ENCODE measurements at regions not wholly inside any gene's neighbourhood (a gene's known extent, or its start where the extent isn't known, plus 50 kb on each side); places are given as distances from the start of the nearest gene placed in this dataset.

GRCh38 chr2:59191781-59192180 lies 950.7 kb upstream of the FANCL start:
- no peaks in the 10 kb centered on the region for H3K4me1 Mint-ChIP-seq

GRCh38 chr2:59190518-59190917 lies 949.4 kb upstream of the FANCL start:
- no peak for ATAC-seq (ENCODE audit: low read depth)
- POLR2A ChIA-PET = no interaction called here
- no peaks in the 10 kb centered on the region for H3K79me2 ChIP-seq (ENCODE audit: control insufficient read depth, insufficient read depth, low read length)
- Mint-ChIP-seq H3K27ac (no peak overlapping the region), H3K4me1 (peaks cover 5% of the 10 kb centered on the region), H3K4me3 (no peak overlapping the region), H3K9me3 (ENCODE audit: insufficient read depth) (no peaks in the 10 kb centered on the region), H3K27me3 (peaks cover 5% of the 10 kb centered on the region)
- H3K27ac ChIP-seq (ENCODE audit: low read length in 2 of 2) = no peak overlapping the region
- no peaks in the 10 kb centered on the region for H4K20me1 ChIP-seq (ENCODE audit: control insufficient read depth, insufficient read depth, low read length, poor library complexity, severe bottlenecking)
- WGBS (ENCODE audit: insufficient coverage) = no CpG with 5 or more reads among the region's 1 CpG
- H3K4me3 ChIP-seq (ENCODE audit: control extremely low read depth in 1 of 5, extremely low read depth in 1 of 5, insufficient read depth in 1 of 5, low read depth in 2 of 5, low read length in 4 of 5) = no peak overlapping the region
- H3K36me3 ChIP-seq (replicated peaks in 1 of 2; ENCODE audit: control extremely low read depth in 1 of 2, control insufficient read depth in 1 of 2, extremely low read depth in 1 of 2, insufficient read depth in 2 of 2, low read length in 1 of 2) = no peaks in the 10 kb centered on the region
- DNase-seq = no peak
- intact Hi-C loops (cut with micrococcal nuclease) = no loop called here
- H3K4me1 ChIP-seq (ENCODE audit: control insufficient read depth in 2 of 2, insufficient read depth in 2 of 2, low read length in 2 of 2) = no peaks in the 10 kb centered on the region
- CTCF ChIA-PET = no interaction called here
- H3K9ac ChIP-seq (ENCODE audit: low read length) = no peak overlapping the region
- no peak overlapping the region for H2AFZ ChIP-seq (ENCODE audit: insufficient read depth, low read depth, low read length, poor library complexity, severe bottlenecking)
- H3K9me3 ChIP-seq (ENCODE audit: control extremely low read depth in 1 of 3, control insufficient read depth in 2 of 3, insufficient read depth in 1 of 3, low read length in 2 of 3) = no peaks in the 10 kb centered on the region
- H3K27me3 ChIP-seq (replicated peaks in 1 of 4; ENCODE audit: control extremely low read depth in 1 of 4, control insufficient read depth in 3 of 4, insufficient read depth in 4 of 4, low read length in 3 of 4) = no peaks in the 10 kb centered on the region
- TF ChIP-seq CTCF (IDR thresholded peaks at IDR 0.05) = no peak
- no peak for TF ChIP-seq EZH2 (IDR thresholded peaks at IDR 0.05; ENCODE audit: borderline replicate concordance, insufficient read depth, low read depth, low read length, poor library complexity, severe bottlenecking)
- H3K4me2 ChIP-seq (replicated peaks; ENCODE audit: low read depth, low read length, poor library complexity, severe bottlenecking) = no peak overlapping the region

More at GRCh38 chr2:59191781-59192180, 950.7 kb upstream of the FANCL start:
- Mint-ChIP-seq H3K27me3 (peaks cover 9% of the 10 kb centered on the region), H3K9me3 (ENCODE audit: insufficient read depth) (no peaks in the 10 kb centered on the region), H3K4me3 (no peak overlapping the region), H3K27ac (no peak overlapping the region)
- H4K20me1 ChIP-seq (ENCODE audit: control insufficient read depth, insufficient read depth, low read length, poor library complexity, severe bottlenecking) = no peaks in the 10 kb centered on the region
- H3K4me2 ChIP-seq (replicated peaks; ENCODE audit: low read depth, low read length, poor library complexity, severe bottlenecking) = no peak overlapping the region
- no peak overlapping the region for H3K27ac ChIP-seq (ENCODE audit: low read length in 2 of 2)
- ChIA-PET POLR2A (no interaction called here), CTCF (interaction anchor here (1.0 kb wide), 1 partner anchor 9 kb away, joined by 3 read pairs; no protein-coding TSS in a partner anchor)
- TF ChIP-seq CTCF (IDR thresholded peaks at IDR 0.05) (no peak), EZH2 (IDR thresholded peaks at IDR 0.05; ENCODE audit: borderline replicate concordance, insufficient read depth, low read depth, low read length, poor library complexity, severe bottlenecking) (no peak)
- no peak overlapping the region for H2AFZ ChIP-seq (ENCODE audit: insufficient read depth, low read depth, low read length, poor library complexity, severe bottlenecking)
- H3K9me3 ChIP-seq (ENCODE audit: control extremely low read depth in 1 of 3, control insufficient read depth in 2 of 3, insufficient read depth in 1 of 3, low read length in 2 of 3) = no peaks in the 10 kb centered on the region
- no peak for ATAC-seq (ENCODE audit: low read depth)
- peaks cover 0 to 3% (median 0%) of the 10 kb centered on the region in 4 experiments for H3K27me3 ChIP-seq (replicated peaks in 1 of 4; ENCODE audit: control extremely low read depth in 1 of 4, control insufficient read depth in 3 of 4, insufficient read depth in 4 of 4, low read length in 3 of 4)
- no peaks in the 10 kb centered on the region for H3K79me2 ChIP-seq (ENCODE audit: control insufficient read depth, insufficient read depth, low read length)
- DNase-seq = no peak
- no peaks in the 10 kb centered on the region for H3K36me3 ChIP-seq (replicated peaks in 1 of 2; ENCODE audit: control extremely low read depth in 1 of 2, control insufficient read depth in 1 of 2, extremely low read depth in 1 of 2, insufficient read depth in 2 of 2, low read length in 1 of 2)
- H3K4me3 ChIP-seq (ENCODE audit: control extremely low read depth in 1 of 5, extremely low read depth in 1 of 5, insufficient read depth in 1 of 5, low read depth in 2 of 5, low read length in 4 of 5) = no peak overlapping the region
- no peaks in the 10 kb centered on the region for H3K4me1 ChIP-seq (ENCODE audit: control insufficient read depth in 2 of 2, insufficient read depth in 2 of 2, low read length in 2 of 2)
- intact Hi-C loops (cut with micrococcal nuclease) = no loop called here
- no peak overlapping the region for H3K9ac ChIP-seq (ENCODE audit: low read length)
- no CpG with 5 or more reads among the region's 4 CpGs for WGBS (ENCODE audit: insufficient coverage)
